HG02763 (cell line): ENCODE measurements at regions not wholly inside any gene's neighbourhood (a gene's known extent, or its start where the extent isn't known, plus 50 kb on each side); places are given as distances from the start of the nearest gene placed in this dataset.

Experiments
- ATAC-seq: cut with Tn5 transposase; IDR thresholded peaks from one replicate; pipeline ENCODE4 v1.9.1; 2021; ENCODE audit warnings: mild to moderate bottlenecking, moderate library complexity; ENCODE audit not compliant: unreplicated experiment

GRCh38 chr6:8277769-8278168 is 157.6 kb downstream of the SLC35B3 start:
- ATAC-seq, result no peak

DNA sequence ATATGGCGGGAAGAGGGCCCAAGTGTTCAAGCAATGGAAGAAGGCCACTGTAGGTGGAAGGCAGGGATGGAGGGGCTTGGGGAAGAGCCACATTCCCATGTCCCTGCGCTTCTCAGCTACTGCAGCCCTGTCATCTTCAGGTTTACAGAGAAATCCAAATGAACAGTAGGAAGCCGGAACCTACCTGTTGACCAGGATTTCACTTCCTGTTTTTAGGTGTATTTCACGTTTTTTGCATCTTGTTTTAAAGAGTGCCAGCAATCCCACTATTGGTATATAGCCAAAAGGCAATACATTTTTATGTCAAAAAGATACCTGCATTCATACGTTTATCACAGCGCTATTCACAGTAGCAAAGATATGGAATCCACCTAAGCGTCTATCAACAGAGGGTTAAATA is 159.2 kb downstream of the SLC35B3 start:
- ATAC-seq, result no peak

DNA sequence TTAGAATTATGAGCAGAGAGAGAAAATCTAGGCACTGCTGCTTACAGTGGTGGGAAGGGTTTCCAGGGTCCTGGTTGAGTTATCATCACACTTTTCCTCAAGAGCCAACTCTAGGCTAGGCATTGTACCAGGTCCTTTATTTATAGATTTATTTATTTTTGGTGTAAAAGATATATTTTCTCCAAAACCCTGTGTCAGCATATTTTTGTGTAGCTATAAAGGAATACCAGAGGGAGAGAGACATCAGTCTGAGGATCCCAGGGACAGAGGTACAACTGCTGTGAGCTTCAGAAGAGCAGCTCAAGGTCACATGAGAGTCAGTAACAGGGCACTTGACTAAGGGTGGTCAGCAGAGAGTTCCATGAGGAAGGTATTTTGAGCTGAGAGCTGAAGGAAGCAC is 159.7 kb downstream of the SLC35B3 start:
- ATAC-seq, result no peak

- no peak for ATAC-seq
Observed at GRCh38 chr6:8274226-8274625, 161.1 kb downstream of the SLC35B3 start.

- ATAC-seq, result no peak
Observed at GRCh38 chr6:8269872-8270454, 165.4 kb downstream of the SLC35B3 start.

GRCh38 chr6:8269094-8269493 is 166.3 kb downstream of the SLC35B3 start:
- ATAC-seq, result no peak

DNA sequence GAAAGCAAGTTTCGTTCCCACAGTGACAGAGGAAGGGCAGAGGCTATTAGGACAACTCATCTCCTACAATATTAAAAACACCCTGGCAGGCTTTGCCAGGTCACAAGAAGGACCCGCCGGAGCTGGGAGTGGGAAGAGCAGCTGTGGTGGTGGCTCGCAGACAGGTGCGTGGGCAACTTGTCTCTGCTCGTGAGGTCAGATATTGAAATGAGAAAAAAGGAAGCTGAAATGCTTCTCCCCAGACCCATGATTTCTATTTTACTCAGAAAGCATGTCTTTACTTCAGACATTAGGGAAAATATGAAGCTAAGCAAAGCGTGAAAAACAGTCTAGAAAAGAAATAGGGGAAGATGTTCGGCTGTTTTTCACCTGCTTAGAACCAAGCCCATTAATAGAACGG is 166.3 kb upstream of the EEF1E1 start:
- no peak for ATAC-seq

GRCh38 chr6:8268156-8268555 is 165.8 kb upstream of the EEF1E1 start:
- ATAC-seq, result no peak

GRCh38 chr6:8260610-8261009 is 158.3 kb upstream of the EEF1E1 start:
- no peak for ATAC-seq

DNA sequence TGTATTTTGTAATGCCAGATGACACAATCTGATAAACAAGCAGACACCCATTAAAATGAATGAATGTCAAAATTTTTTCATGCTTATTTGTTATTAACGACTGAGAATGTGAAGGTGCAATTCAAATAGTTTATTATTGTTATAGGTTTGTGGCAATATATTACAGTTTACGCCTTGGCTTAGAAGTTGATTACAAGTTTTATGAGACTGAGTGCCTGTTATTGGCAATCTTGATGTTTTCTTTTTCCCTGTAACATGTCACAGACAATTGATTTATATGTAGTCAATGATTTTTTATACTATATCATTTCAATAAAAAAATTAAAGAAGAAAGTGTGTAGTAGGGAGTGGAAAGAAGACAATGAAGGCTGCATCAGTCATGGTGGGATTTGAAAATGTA is 144.1 kb upstream of the EEF1E1 start:
- no peak for ATAC-seq

- no peak for ATAC-seq
Observed at GRCh38 chr6:8245726-8246125, 143.4 kb upstream of the EEF1E1 start.

DNA sequence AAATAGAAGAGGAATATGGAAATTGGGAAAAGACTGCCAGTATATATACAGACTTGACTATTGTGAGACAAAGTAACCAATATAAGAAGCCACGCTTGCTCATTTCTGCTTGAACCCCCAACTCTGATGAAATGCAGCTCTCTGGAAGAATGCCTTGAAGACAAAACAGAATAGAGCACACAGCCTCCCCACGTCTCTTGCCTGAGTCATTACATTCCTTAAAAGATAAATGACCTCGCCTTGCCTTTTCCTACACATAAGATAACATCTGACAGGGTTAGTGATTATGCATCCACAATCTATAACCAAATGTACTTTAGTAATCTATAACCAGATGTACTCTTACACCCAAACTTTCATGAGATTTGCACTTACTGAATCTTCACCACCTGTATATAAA is 141.1 kb upstream of the EEF1E1 start:
- ATAC-seq, result no peak

GRCh38 chr6:8242885-8243284 is 140.5 kb upstream of the EEF1E1 start:
- no peak for ATAC-seq

DNA sequence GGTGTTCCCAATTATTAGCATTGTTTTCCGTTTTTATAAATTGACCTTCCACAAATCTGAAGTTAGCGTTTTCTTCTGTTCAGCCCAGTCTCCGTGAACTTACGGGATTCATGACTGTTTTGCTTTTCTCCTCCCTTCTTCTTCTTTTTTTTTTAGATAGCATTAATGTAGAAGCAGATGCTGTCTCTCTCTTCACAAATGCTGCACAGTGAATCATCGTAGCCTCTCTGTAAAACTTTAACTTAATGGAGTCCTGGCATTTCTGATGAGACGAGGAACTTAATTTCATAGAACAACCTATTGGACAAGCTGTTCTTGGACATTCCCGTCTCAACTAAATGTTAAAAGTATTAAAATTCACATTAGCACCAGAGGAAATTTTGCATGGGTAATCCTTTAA is 138.0 kb upstream of the EEF1E1 start:
- no peak for ATAC-seq

- ATAC-seq, result no peak
Observed at GRCh38 chr6:8238773-8239683, 136.7 kb upstream of the EEF1E1 start.

DNA sequence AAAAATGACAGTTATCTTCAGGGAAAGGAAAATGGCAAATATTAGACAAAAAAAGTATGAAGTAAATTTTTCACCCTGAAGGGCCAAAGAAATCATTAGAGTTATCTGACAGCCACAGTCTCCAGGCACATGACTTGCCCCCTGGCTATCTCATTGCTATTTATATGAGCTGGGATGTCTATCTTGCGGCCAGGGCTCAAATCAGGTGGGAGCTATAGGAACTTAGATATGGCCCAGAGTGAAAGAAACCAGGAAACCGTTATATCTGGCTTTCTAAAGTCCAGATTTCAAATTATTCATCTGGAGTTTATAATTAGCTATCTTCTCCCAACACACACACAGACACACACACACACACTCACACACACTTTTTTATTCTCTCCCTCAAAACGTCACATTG is 135.3 kb upstream of the EEF1E1 start:
- ATAC-seq, result no peak

DNA sequence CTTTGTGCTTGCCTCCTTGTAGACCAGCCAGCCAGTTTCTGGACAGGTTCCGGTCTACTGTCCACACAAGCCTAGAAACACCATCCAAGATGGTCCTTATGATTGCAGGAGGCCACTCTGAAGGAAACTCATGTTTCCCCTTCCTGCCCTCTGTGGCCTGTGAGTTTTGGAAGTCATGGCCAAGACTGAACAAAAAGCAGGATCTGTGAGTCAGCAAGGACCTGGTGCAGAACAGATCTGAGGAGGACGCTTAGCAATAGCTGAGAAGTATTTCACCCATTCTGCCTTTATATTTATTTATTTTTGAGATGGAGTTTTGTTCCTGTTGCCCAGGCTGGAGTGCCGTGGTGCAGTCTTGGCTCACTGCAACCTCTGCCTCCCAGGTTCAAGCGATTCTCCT is 134.6 kb upstream of the EEF1E1 start:
- ATAC-seq, result no peak

DNA sequence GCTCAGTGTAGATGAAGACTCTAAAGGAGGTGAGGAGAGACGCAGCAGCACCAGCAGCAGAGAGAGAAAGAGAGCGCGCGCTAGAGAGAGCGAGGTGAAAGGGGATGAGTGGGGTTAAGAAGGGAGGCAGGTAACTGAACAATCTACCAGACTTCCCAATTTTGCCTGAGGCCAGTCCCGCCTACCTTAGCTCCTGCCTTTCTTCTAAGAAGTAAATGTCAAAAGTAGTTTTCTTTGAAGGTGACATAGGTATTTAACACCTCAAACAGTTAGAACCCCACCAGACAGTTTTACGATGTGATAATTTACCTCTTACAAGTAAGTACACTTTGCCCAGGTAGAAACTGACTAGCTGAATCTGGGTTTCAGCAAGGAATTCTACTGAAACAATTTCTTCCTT is 132.0 kb upstream of the EEF1E1 start:
- no peak for ATAC-seq

DNA sequence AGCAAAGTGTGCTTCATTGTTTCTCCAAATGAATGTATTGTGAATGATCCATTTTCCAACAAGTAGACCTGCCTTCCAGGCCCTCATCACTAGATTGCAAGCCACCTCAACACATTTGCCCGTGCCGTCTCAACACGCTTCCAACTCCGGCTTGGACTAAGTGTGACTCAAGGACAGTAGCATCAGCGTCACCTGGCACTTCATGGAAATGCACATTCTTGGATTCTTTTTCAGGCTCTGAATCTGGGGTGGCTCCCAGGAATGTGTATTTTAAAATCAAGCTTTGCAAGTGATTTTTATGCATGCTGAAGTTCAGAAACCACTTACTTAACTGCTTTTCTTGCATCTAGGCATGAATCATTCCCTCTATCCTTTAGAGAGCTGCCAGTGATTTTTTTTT is 129.6 kb upstream of the EEF1E1 start:
- no peak for ATAC-seq

DNA sequence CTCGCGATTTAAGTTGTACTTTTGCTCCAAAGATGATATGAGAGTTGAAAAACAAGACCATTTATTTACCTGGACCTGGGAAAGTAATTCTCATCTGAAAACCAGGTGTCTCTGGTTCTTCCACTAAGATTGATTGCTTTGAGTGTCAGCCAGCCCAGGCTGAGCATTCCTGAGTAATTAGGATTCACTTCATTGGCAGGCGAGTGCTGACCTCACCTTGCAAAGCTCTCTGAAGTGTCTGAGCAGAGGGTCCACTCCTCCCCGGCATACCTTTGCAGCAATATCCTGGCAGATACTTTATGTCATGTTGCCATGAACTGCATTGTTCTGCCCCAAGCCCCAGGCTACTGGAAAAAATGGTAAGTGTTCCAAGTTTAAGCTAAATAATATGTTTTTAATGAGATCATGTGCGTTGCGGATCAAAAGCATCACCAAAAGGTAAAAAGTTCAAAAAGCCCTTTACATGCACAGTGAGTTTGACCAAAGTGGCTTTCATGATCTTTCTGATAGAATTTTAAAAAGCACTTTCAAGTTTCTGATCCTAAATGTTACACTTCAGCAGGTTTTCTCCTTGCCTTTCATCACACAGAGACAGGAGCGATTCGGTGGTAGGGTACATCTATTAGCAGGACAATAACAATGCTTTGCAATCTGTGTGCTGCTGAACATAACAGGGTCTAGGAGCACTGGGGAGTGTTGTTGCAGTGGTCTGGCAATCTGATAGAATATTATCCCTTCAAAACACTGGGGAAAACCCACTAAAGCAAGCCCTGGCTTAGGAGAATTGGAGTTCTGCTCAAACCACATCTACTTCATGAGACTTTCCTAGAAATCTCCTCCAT is 127.8 kb upstream of the EEF1E1 start:
- no peak for ATAC-seq

- no peak for ATAC-seq
Observed at GRCh38 chr6:8225113-8225512, 122.8 kb upstream of the EEF1E1 start.

DNA sequence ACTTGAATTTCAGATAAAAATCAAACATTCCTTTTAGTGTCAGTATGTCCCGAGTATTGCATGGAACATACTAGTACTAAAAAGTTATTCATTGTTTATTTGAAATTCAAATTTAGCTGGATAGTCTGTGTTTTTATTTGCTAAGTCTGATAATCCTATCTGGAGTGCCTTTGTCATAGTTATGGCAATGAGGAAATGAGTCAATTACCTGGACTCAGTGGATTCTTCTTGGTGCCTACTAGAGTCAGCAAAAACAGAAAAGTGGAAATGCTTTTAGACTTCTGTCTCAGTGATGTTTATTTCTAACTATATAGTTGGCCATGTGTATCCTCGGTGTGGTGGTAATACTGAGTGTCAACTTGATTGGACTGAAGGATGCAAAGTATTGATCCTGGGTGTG is 121.3 kb upstream of the EEF1E1 start:
- no peak for ATAC-seq
